PFSK-1 (cell line): ENCODE measurements at regions not wholly inside any gene's neighbourhood (a gene's known extent, or its start where the extent isn't known, plus 50 kb on each side); places are given as distances from the start of the nearest gene placed in this dataset.

Source experiments
- FOXP2 ChIP-seq: optimal IDR thresholded peaks from 2 replicates; pipeline ENCODE3; 2011; ENCODE audit warnings: borderline replicate concordance, control low read depth, inconsistent platforms; ENCODE audit not compliant: insufficient read depth; ENCODE audit errors: extremely low read length, extremely low read depth
- POLR2AphosphoS5 ChIP-seq: IDR thresholded peaks from 2 replicates; pipeline ENCODE4 v1.6.1; 2012; ENCODE audit warnings: low read depth, mild to moderate bottlenecking, control low read depth, low read length, moderate library complexity
- REST ChIP-seq, 2 experiments: IDR thresholded peaks; 2 replicates each; pipeline versions ENCODE4 v1.6.1 to v1.8.0; 2011 to 2012; ENCODE audit warnings: low read depth in 2 of 2, low read length in 2 of 2, control low read depth in 1 of 2, inconsistent platforms in 1 of 2, mild to moderate bottlenecking in 1 of 2, moderate library complexity in 1 of 2; ENCODE audit not compliant: insufficient read depth in 1 of 2
- SIN3A ChIP-seq: IDR thresholded peaks from 2 replicates; pipeline ENCODE4 v1.6.1; 2012; ENCODE audit warnings: mild to moderate bottlenecking, low read length, moderate library complexity, borderline replicate concordance; ENCODE audit not compliant: insufficient read depth
- TAF1 ChIP-seq: IDR thresholded peaks from 2 replicates; pipeline ENCODE4 v1.6.1; 2012; ENCODE audit warnings: low read length, control low read depth, borderline replicate concordance; ENCODE audit not compliant: insufficient read depth

- no peak for TF ChIP-seq TAF1
- no peak for TF ChIP-seq REST (IDR thresholded peaks at IDR 0.05; ENCODE audit: insufficient read depth in 1 of 2, low read depth in 2 of 2, low read length in 2 of 2)
- no peak for TF ChIP-seq POLR2AphosphoS5
- no peak for TF ChIP-seq FOXP2
- no peak for TF ChIP-seq SIN3A
Measured at GRCh38 chr10:6338361-6338760, 135.6 kb downstream of the PFKFB3 start.

- TF ChIP-seq REST (IDR thresholded peaks at IDR 0.05; ENCODE audit: insufficient read depth in 1 of 2, low read depth in 2 of 2, low read length in 2 of 2), result no peak
- no peak for TF ChIP-seq FOXP2
- no peak for TF ChIP-seq POLR2AphosphoS5
- TF ChIP-seq SIN3A, result no peak
- TF ChIP-seq TAF1, result no peak
Measured at GRCh38 chr10:6339891-6340290, 137.2 kb downstream of the PFKFB3 start.

GRCh38 chr10:6342096-6342685 lies 139.5 kb downstream of the PFKFB3 start:
- TF ChIP-seq SIN3A, result no peak
- TF ChIP-seq POLR2AphosphoS5, result no peak
- TF ChIP-seq REST (IDR thresholded peaks at IDR 0.05; ENCODE audit: insufficient read depth in 1 of 2, low read depth in 2 of 2, low read length in 2 of 2), result no peak
- no peak for TF ChIP-seq TAF1
- TF ChIP-seq FOXP2, result no peak

GRCh38 chr10:6343305-6344010 lies 140.7 kb downstream of the PFKFB3 start:
- no peak for TF ChIP-seq FOXP2
- TF ChIP-seq SIN3A, result no peak
- no peak for TF ChIP-seq POLR2AphosphoS5
- TF ChIP-seq TAF1, result no peak
- TF ChIP-seq REST (IDR thresholded peaks at IDR 0.05; ENCODE audit: insufficient read depth in 1 of 2, low read depth in 2 of 2, low read length in 2 of 2), result no peak
